ENCODE measurements at regions not wholly inside any gene's neighbourhood (a gene's known extent, or its start where the extent isn't known, plus 50 kb on each side); places are given as distances from the start of the nearest gene placed in this dataset.

DNA sequence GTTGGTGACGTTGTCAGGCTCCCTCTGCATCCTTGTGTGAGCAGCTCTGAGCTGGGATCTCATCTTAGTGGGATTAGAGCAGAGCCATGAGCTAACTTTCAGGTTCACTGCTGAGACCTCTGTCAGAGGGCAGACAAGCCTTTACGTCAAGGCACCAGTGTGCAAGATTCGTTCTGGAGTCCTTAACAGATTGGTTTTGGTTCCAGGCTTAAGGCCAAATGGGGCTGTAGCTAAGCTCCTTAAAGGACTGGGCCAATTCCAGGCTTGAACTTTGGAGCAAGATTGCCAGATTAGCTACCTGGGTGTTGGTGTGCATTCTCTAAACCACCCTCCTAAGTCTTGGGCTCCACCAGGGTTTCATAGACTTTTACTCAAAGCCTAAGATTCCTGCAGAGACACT, 52.6 kb upstream of the PDC start:
- TF ChIP-seq CTCF (IDR thresholded peaks at IDR 0.05), result no peak
- no peak for TF ChIP-seq POLR2A (IDR thresholded peaks at IDR 0.05)

Data from uterus (tissue), 2 donors.